Ovary (tissue), 7 donors: ENCODE measurements at regions not wholly inside any gene's neighbourhood (a gene's known extent, or its start where the extent isn't known, plus 50 kb on each side); places are given as distances from the start of the nearest gene placed in this dataset.

ENCODE experiments used
- DNase-seq, 5 donors: peaks; one replicate each; pipeline ENCODE4 v3.0.0-alpha.2; 2019 to 2020
- H3K27ac ChIP-seq, 2 donors: fragments of 200-600 bp; one replicate each; pipeline versions ENCODE4 v1.5.1 to v1.8.0; 2019 to 2022
- H3K27me3 ChIP-seq: fragments of 200-600 bp; one replicate; pipeline ENCODE4 v1.8.0; 2022
- H3K36me3 ChIP-seq: fragments of 200-600 bp; sonication (generic); one replicate; pipeline ENCODE4 v1.5.1; 2019
- H3K4me1 ChIP-seq: one replicate; pipeline ENCODE4 v1.8.1; 2013; ENCODE audit warnings: mild to moderate bottlenecking, moderate library complexity; ENCODE audit not compliant: insufficient read depth
- H3K4me3 ChIP-seq: fragments of 200-600 bp; sonication (generic); one replicate; pipeline ENCODE4 v1.5.1; 2017
- H3K9me3 ChIP-seq, 2 donors: fragments of 200-600 bp in 1 of 2; sonication (generic) in 1 of 2; one replicate each; pipeline versions ENCODE4 v1.5.1 to v1.8.1; 2013 to 2019; ENCODE audit warnings: mild to moderate bottlenecking in 1 of 2, moderate library complexity in 1 of 2
- CTCF ChIP-seq, 3 donors: fragments of 450-650 bp in 2 of 3; fragments of 200-600 bp in 1 of 3; IDR thresholded peaks; one replicate each; pipeline versions ENCODE4 v1.5.1 to v1.8.0; 2016 to 2022; ENCODE audit warnings: antibody characterized with exemption in 3 of 3, mild to moderate bottlenecking in 1 of 3
- EP300 ChIP-seq: sonication (generic); formaldehyde crosslinking; IDR thresholded peaks from one replicate; pipeline ENCODE4 v1.6.1; 2017; ENCODE audit warnings: antibody characterized with exemption
- POLR2A ChIP-seq: fragments of 450-650 bp; IDR thresholded peaks from one replicate; pipeline ENCODE4 v1.6.1; 2017; ENCODE audit warnings: antibody characterized with exemption, mild to moderate bottlenecking, moderate library complexity
- WGBS, 3 donors: extraction: QIAGEN DNeasy Blood & Tissue Kit in 1 of 3; methylation state at CpG; one replicate each; pipeline versions ENCODE4 v1.1.5 to v1.1.7; 2013 to 2017; 5-methylcytosine and 5-hydroxymethylcytosine counted together
- intact Hi-C, 4 donors: fragments of 100-400 bp; cut with DNase I; formaldehyde crosslinking; loops; one replicate each; pipeline versions ENCODE4 v1.11.0 to v1.15.1; 2022 to 2023
- donor health status: DM: no; HTN: no; CAD: no; lungs with moderate emphysema.
- donor health status: DM: no; HTN: no; CAD: no.
- donor health status: Bipolar disorder and iron deficiency.
- donor health status: DM: no; HTN: no; CAD: no.
- donor health status: DM: yes; HTN: yes; CAD: no.

GRCh38 chr20:57851796-57852195 lies 142.0 kb upstream of the PMEPA1 start:
- TF ChIP-seq EP300 (no peak), CTCF (IDR thresholded peaks at IDR 0.05) (no peak), POLR2A (no peak)
- Histone ChIP-seq H3K27me3 (no peaks in the 10 kb centered on the region), H3K4me1 (no peaks in the 10 kb centered on the region), H3K9me3 (no peaks in the 10 kb centered on the region), H3K36me3 (no peaks in the 10 kb centered on the region), H3K4me3 (no peak overlapping the region), H3K27ac (no peak overlapping the region)
- 27 to 51% (median 32%) methylated on average over 4 of the region's 4 CpGs for WGBS, 3 donors
- DNase-seq: no peak
- intact Hi-C loops: loop anchor here in 1 of 4 donors (2.0 kb wide), 1 partner anchor 73 kb away; no protein-coding TSS in a partner anchor

DNA sequence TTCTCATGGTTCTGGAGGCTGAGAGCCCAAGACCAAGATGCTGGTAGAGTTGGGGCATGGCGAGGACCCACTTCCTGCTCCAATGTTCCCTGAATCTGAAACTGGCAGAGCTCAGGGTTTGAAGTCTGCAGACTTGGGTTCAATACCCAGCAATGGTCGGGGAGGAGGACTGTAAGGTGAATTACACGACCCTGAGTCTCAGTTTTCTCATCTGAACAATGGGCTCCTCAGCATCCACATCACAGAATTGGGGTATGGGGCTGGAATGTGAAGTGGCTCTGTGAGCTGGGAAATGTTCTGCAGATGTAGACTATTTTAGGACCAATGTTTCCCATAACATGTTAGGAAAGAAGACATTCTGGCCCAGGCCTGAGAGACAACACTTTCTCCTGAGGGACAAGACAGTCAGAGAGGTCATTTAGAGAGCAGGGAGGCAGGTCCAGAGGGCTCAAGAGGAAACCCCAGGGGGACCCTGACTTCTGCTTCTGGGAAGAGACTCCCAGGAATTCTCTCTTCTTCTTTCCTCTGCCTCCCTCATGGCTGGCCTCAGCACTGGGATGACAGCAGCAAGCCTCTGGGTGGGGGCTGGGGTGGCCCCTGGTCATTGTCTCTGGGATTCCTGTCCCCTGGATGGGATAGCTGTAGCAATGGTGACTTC lies 141.3 kb upstream of the PMEPA1 start:
- H3K9me3 ChIP-seq: no peaks in the 10 kb centered on the region

GRCh38 chr20:57849521-57850215 lies 139.9 kb upstream of the PMEPA1 start:
- Histone ChIP-seq H3K4me3 (no peak overlapping the region), H3K27me3 (no peaks in the 10 kb centered on the region), H3K9me3 (no peaks in the 10 kb centered on the region), H3K36me3 (no peaks in the 10 kb centered on the region), H3K4me1 (no peaks in the 10 kb centered on the region), H3K27ac (no peak overlapping the region)
- 89 to 93% (median 93%) methylated on average over 16 of the region's 16 CpGs for WGBS, 3 donors
- intact Hi-C loops: loop anchor here in 1 of 4 donors (2.0 kb wide), 1 partner anchor 71 kb away; no protein-coding TSS in a partner anchor
- no peak for DNase-seq
- no peak for TF ChIP-seq EP300
- no peak for TF ChIP-seq CTCF (IDR thresholded peaks at IDR 0.05)
- TF ChIP-seq POLR2A: no peak

More for the DNA sequence above, 141.3 kb upstream of the PMEPA1 start:
- Histone ChIP-seq H3K27me3 (no peaks in the 10 kb centered on the region), H3K4me1 (no peaks in the 10 kb centered on the region), H3K27ac (no peak overlapping the region), H3K36me3 (no peaks in the 10 kb centered on the region), H3K4me3 (no peak overlapping the region)
- no peak for DNase-seq
- TF ChIP-seq EP300 (no peak), POLR2A (no peak), CTCF (IDR thresholded peaks at IDR 0.05) (no peak)
- intact Hi-C loops: loop anchor here in 1 of 4 donors (2.0 kb wide), 1 partner anchor 72 kb away; no protein-coding TSS in a partner anchor
- WGBS, 3 donors: 79 to 95% (median 87%) methylated on average over 3 of the region's 3 CpGs

DNA sequence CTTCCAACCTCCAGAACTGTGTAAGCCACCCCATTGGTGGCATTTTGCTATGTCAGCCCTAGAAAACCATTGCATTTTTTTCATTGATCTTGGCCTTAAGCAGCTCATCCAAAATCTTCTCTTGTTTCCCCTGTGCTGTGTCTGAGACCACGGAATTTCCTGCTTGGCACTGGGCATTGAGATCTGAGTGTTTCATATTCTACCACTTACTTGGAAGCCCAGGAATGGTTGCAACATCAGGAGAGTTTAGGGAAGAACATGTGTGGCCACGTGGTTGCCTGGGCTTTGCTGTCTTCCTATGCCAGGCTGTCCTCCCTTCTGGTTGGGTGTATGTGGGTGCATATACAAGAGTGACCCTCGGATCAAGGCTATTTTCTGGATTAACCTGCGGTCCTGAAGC lies 139.3 kb upstream of the PMEPA1 start:
- TF ChIP-seq CTCF (IDR thresholded peaks at IDR 0.05) (no peak), EP300 (no peak), POLR2A (no peak)
- Histone ChIP-seq H3K4me3 (no peak overlapping the region), H3K9me3 (no peaks in the 10 kb centered on the region), H3K27me3 (no peaks in the 10 kb centered on the region), H3K27ac (no peak overlapping the region), H3K36me3 (no peaks in the 10 kb centered on the region), H3K4me1 (no peaks in the 10 kb centered on the region)
- 84 to 88% (median 88%) methylated on average over 4 of the region's 4 CpGs for WGBS, 3 donors
- no peak for DNase-seq
- intact Hi-C loops: no loop called here
